ENCODE measurements at regions not wholly inside any gene's neighbourhood (a gene's known extent, or its start where the extent isn't known, plus 50 kb on each side); places are given as distances from the start of the nearest gene placed in this dataset.

GRCh38 chr18:41331661-41332060, 623.4 kb upstream of the PIK3C3 start:
- POLR2A ChIA-PET = no interaction called here
- Histone ChIP-seq H3K9ac (replicated peaks; ENCODE audit: extremely low read depth, insufficient read depth, low read length) (no peak overlapping the region), H3K27me3 (ENCODE audit: control insufficient read depth in 2 of 2, insufficient read depth in 2 of 2, low read length in 2 of 2) (no peaks in the 10 kb centered on the region), H3K4me1 (ENCODE audit: control insufficient read depth, extremely low read depth, insufficient read depth, low read length) (no peaks in the 10 kb centered on the region), H3K9me1 (replicated peaks; ENCODE audit: control insufficient read depth, extremely low read depth, insufficient read depth, low read length) (no peaks in the 10 kb centered on the region), H2AFZ (ENCODE audit: low read depth, low read length) (no peak overlapping the region), H3K9me3 (replicated peaks; ENCODE audit: control insufficient read depth, insufficient read depth, low read length) (no peaks in the 10 kb centered on the region), H4K20me1 (replicated peaks; ENCODE audit: control insufficient read depth, extremely low read depth, insufficient read depth, low read length) (no peaks in the 10 kb centered on the region), H3K27ac (ENCODE audit: insufficient read depth, low read depth, low read length) (no peak overlapping the region), H3K4me3 (replicated peaks in 1 of 3; ENCODE audit: insufficient read depth in 1 of 3, low read depth in 1 of 3, low read length in 3 of 3) (no peak overlapping the region), H3K36me3 (ENCODE audit: control insufficient read depth in 2 of 2, extremely low read depth in 1 of 2, insufficient read depth in 2 of 2, low read length in 2 of 2) (no peaks in the 10 kb centered on the region), H3K79me2 (ENCODE audit: control insufficient read depth, insufficient read depth, low read length) (no peaks in the 10 kb centered on the region), H3K4me2 (ENCODE audit: insufficient read depth, low read length) (no peak overlapping the region)
- intact Hi-C loops (cut with micrococcal nuclease) (no loop called here), dilution Hi-C loops (cut with MboI; ENCODE audit: extremely low pct_ligation_motif_present, low sequenced_read_pairs) (no loop called here)
- BruUV-seq (replicated peaks) = no TSS peak
- FAIRE-seq = no peak
- TF ChIP-seq GATA2 (IDR thresholded peaks at IDR 0.05; ENCODE audit: insufficient read depth, insufficient read length, low read depth, low read length) (no peak), POLR2AphosphoS5 (IDR thresholded peaks at IDR 0.05; ENCODE audit: insufficient read depth, low read depth, low read length) (no peak), JUN (IDR thresholded peaks at IDR 0.05; ENCODE audit: borderline replicate concordance, insufficient read depth, insufficient read length, low read depth) (no peak), POLR2A (IDR thresholded peaks at IDR 0.05; ENCODE audit: low read depth, low read length) (no peak), FOS (IDR thresholded peaks at IDR 0.05; ENCODE audit: borderline replicate concordance, insufficient read depth, low read length) (no peak), CTCF (IDR thresholded peaks at IDR 0.05; ENCODE audit: extremely low read depth in 1 of 2, insufficient read depth in 1 of 2, low read depth in 1 of 2, low read length in 2 of 2) (no peak), MAX (IDR thresholded peaks at IDR 0.05; ENCODE audit: insufficient read depth, insufficient read length) (no peak), EZH2 (IDR thresholded peaks at IDR 0.05; ENCODE audit: borderline replicate concordance, low read depth, low read length, severe bottlenecking) (no peak), MYC (IDR thresholded peaks at IDR 0.05; ENCODE audit: low read depth, low read length) (no peak)
- DNase-seq (ENCODE audit: low read depth, low spot score) = no peak
- CTCF ChIA-PET = interaction anchor here (1.2 kb wide), 1 partner anchor 396 kb away, joined by 4 read pairs; no protein-coding TSS in a partner anchor

Measured in endothelial cell of umbilical vein (primary cell).